GM11168 (cell line): ENCODE measurements at regions not wholly inside any gene's neighbourhood (a gene's known extent, or its start where the extent isn't known, plus 50 kb on each side); places are given as distances from the start of the nearest gene placed in this dataset.
"Not testable (repeated sequence)": the region's sequence is repeated elsewhere in the genome, so short reads cannot be mapped to it uniquely, and the experiment has no call there.

Experiments used
- in situ Hi-C: fragments of 300-500 bp; cut with MboI; formaldehyde crosslinking; loops from one replicate; pipeline ENCODE4 v1.12.0; 2022; ENCODE audit warnings: low sequenced_read_pairs; ENCODE audit not compliant: unreplicated experiment

GRCh38 chr1:67608661-67609576, 76.1 kb upstream of the GADD45A start:
- in situ Hi-C loops, result no loop called here

- in situ Hi-C loops, result no loop called here
Observed at GRCh38 chr1:67609577-67610341, 75.2 kb upstream of the GADD45A start.

- in situ Hi-C loops, result no loop called here
Observed at GRCh38 chr1:67610450-67610849, 74.6 kb upstream of the GADD45A start.

GRCh38 chr1:67611846-67612245, 73.2 kb upstream of the GADD45A start:
- in situ Hi-C loops, result no loop called here

- in situ Hi-C loops, result no loop called here
Observed at GRCh38 chr1:67612788-67613241, 72.2 kb upstream of the GADD45A start.

- in situ Hi-C loops, result not testable (repeated sequence)
Observed at GRCh38 chr1:67613479-67613878, 71.5 kb upstream of the GADD45A start.

GRCh38 chr1:67614511-67614934, 70.5 kb upstream of the GADD45A start:
- in situ Hi-C loops, result no loop called here

GRCh38 chr1:67615886-67616285, 69.1 kb upstream of the GADD45A start:
- in situ Hi-C loops, result no loop called here

GRCh38 chr1:67616394-67616985, 68.5 kb upstream of the GADD45A start:
- in situ Hi-C loops, result no loop called here

GRCh38 chr1:67618285-67619018, 66.5 kb upstream of the GADD45A start:
- in situ Hi-C loops, result no loop called here

- in situ Hi-C loops, result no loop called here
Observed at GRCh38 chr1:67619080-67619479, 65.9 kb upstream of the GADD45A start.

- in situ Hi-C loops, result no loop called here
Observed at GRCh38 chr1:67623906-67624305, 61.1 kb upstream of the GADD45A start.

GRCh38 chr1:67624680-67625079, 60.3 kb upstream of the GADD45A start:
- in situ Hi-C loops, result no loop called here

- in situ Hi-C loops, result no loop called here
Observed at GRCh38 chr1:67626090-67626860, 58.7 kb upstream of the GADD45A start.

GRCh38 chr1:67626861-67627235, 58.2 kb upstream of the GADD45A start:
- in situ Hi-C loops, result no loop called here

GRCh38 chr1:67627336-67627735, 57.7 kb upstream of the GADD45A start:
- in situ Hi-C loops, result no loop called here

GRCh38 chr1:67627906-67628305, 57.1 kb upstream of the GADD45A start:
- in situ Hi-C loops, result no loop called here

GRCh38 chr1:67629370-67630075, 55.5 kb upstream of the GADD45A start:
- in situ Hi-C loops, result no loop called here
